ENCODE measurements at regions not wholly inside any gene's neighbourhood (a gene's known extent, or its start where the extent isn't known, plus 50 kb on each side); places are given as distances from the start of the nearest gene placed in this dataset.

DNA sequence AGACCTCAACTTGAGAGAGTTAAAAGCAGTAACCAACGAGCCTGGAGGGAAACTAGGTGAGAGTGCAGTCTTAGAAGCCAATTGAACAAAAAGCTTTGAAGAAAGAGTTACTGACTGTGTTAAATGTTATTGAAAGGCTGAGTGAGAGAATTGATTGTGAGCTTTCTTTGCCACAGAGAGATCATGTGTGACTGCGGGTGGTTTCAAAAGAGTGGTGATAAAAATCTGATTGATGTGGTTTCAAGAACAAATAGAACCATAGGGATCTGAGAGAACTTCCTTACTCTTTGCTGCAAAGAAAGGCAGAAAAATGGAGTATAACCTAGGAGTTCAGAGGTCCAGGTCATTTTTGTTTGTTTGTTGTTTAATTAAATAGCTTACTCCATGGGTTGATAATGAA, 759.9 kb upstream of the ALCAM start (continued):
- no peak for TF ChIP-seq EP300 (IDR thresholded peaks at IDR 0.05; ENCODE audit: borderline replicate concordance in 1 of 2, low read depth in 2 of 2, low read length in 2 of 2)
